ENCODE measurements at regions not wholly inside any gene's neighbourhood (a gene's known extent, or its start where the extent isn't known, plus 50 kb on each side); places are given as distances from the start of the nearest gene placed in this dataset.

DNA sequence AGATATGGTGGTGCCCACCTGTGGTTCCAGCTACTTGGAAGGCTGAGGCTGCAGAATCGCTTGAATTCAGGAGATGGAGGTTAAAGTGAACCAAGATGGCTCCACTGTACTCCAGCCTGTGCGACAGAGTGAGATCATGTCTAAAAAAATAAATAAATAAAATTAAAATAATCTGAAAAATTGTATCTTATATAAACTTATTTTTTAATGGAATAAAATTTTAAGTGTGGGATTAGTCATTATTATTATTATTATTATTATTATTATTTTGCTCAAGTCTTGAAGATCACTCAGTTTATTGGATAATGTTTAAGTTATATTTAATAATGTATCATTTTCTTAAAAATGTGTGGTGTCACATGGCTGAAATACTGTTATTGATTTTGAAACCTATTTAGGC is 688.0 kb upstream of the COX7C start:
- DNase-seq (ENCODE audit: insufficient read length, low spot score, missing footprints): no peak
- no peak for TF ChIP-seq CTCF (IDR thresholded peaks at IDR 0.05; ENCODE audit: extremely low read depth, low read depth, low read length)
- no peaks in the 10 kb centered on the region for H3K9me3 ChIP-seq (ENCODE audit: low read depth, low read length)

GRCh38 chr5:85931220-85931619 is 686.5 kb upstream of the COX7C start:
- H3K4me2 ChIP-seq (ENCODE audit: insufficient read depth, low read length): no peak overlapping the region
- no peaks in the 10 kb centered on the region for H3K9me3 ChIP-seq (ENCODE audit: low read depth, low read length)
- no peak overlapping the region for H3K27ac ChIP-seq (ENCODE audit: low read depth, low read length)
- H3K4me3 ChIP-seq (ENCODE audit: insufficient read depth, low read length): no peak overlapping the region
- H3K36me3 ChIP-seq (ENCODE audit: insufficient read depth, low read length): no peaks in the 10 kb centered on the region
- no peaks in the 10 kb centered on the region for H3K27me3 ChIP-seq (ENCODE audit: insufficient read depth, low read length)
- no peak overlapping the region for H2AFZ ChIP-seq (ENCODE audit: low read length)
- no peaks in the 10 kb centered on the region for H3K79me2 ChIP-seq (ENCODE audit: insufficient read depth, low read length)
- TF ChIP-seq CTCF (IDR thresholded peaks at IDR 0.05; ENCODE audit: extremely low read depth, low read depth, low read length): no peak
- no peaks in the 10 kb centered on the region for H4K20me1 ChIP-seq (ENCODE audit: insufficient read depth, low read length)
- no peaks in the 10 kb centered on the region for H3K4me1 ChIP-seq (ENCODE audit: insufficient read depth, low read length)
- no peak for DNase-seq (ENCODE audit: insufficient read length, low spot score, missing footprints)

More for the DNA sequence above, 688.0 kb upstream of the COX7C start:
- Histone ChIP-seq H3K36me3 (ENCODE audit: insufficient read depth, low read length) (no peaks in the 10 kb centered on the region), H3K79me2 (ENCODE audit: insufficient read depth, low read length) (no peaks in the 10 kb centered on the region), H3K4me3 (ENCODE audit: insufficient read depth, low read length) (no peak overlapping the region), H2AFZ (ENCODE audit: low read length) (no peak overlapping the region), H3K4me1 (ENCODE audit: insufficient read depth, low read length) (no peaks in the 10 kb centered on the region), H3K27ac (ENCODE audit: low read depth, low read length) (no peak overlapping the region), H3K4me2 (ENCODE audit: insufficient read depth, low read length) (no peak overlapping the region), H3K27me3 (ENCODE audit: insufficient read depth, low read length) (no peaks in the 10 kb centered on the region), H4K20me1 (ENCODE audit: insufficient read depth, low read length) (no peaks in the 10 kb centered on the region)

- DNase-seq (ENCODE audit: insufficient read length, low spot score, missing footprints): no peak
- TF ChIP-seq CTCF (IDR thresholded peaks at IDR 0.05; ENCODE audit: extremely low read depth, low read depth, low read length): no peak
- H3K4me3 ChIP-seq (ENCODE audit: insufficient read depth, low read length): no peak overlapping the region
- no peaks in the 10 kb centered on the region for H3K9me3 ChIP-seq (ENCODE audit: low read depth, low read length)
- no peak overlapping the region for H3K27ac ChIP-seq (ENCODE audit: low read depth, low read length)
- no peak overlapping the region for H3K4me2 ChIP-seq (ENCODE audit: insufficient read depth, low read length)
- no peaks in the 10 kb centered on the region for H3K79me2 ChIP-seq (ENCODE audit: insufficient read depth, low read length)
- no peaks in the 10 kb centered on the region for H3K4me1 ChIP-seq (ENCODE audit: insufficient read depth, low read length)
- H4K20me1 ChIP-seq (ENCODE audit: insufficient read depth, low read length): no peaks in the 10 kb centered on the region
- no peaks in the 10 kb centered on the region for H3K27me3 ChIP-seq (ENCODE audit: insufficient read depth, low read length)
- H3K36me3 ChIP-seq (ENCODE audit: insufficient read depth, low read length): no peaks in the 10 kb centered on the region
- no peak overlapping the region for H2AFZ ChIP-seq (ENCODE audit: low read length)
These were observed 679.5 kb upstream of the COX7C start for GRCh38 chr5:85938201-85938600.

DNA sequence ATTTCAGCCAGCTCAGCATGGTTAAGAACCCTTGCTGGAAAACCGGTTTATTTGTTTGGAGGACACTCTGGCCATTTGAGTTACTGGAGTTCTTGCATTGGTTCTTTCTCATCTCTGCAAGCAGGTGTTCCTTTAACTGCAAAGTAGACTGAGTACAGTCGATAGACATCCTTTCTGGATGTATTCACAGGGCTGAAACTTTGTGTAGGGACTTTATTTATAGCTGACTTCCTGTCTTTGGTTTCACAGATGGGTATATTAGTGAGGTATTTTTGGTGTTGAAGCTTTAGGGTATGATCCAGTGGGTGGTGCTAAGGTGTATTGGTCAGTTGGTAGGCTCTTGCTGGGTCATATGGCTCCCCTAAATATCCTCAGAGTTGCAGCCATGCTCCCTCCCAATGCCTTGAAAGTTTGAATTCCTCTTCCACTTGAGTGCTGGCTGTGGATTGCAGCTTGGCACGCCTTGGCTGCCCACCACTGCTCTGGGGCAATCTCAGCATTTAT is 666.0 kb upstream of the COX7C start:
- Histone ChIP-seq H3K9me3 (ENCODE audit: low read depth, low read length) (no peaks in the 10 kb centered on the region), H3K4me1 (ENCODE audit: insufficient read depth, low read length) (no peaks in the 10 kb centered on the region), H2AFZ (ENCODE audit: low read length) (no peak overlapping the region), H3K4me2 (ENCODE audit: insufficient read depth, low read length) (no peak overlapping the region), H3K27me3 (ENCODE audit: insufficient read depth, low read length) (no peaks in the 10 kb centered on the region), H3K36me3 (ENCODE audit: insufficient read depth, low read length) (no peaks in the 10 kb centered on the region), H3K27ac (ENCODE audit: low read depth, low read length) (no peak overlapping the region), H4K20me1 (ENCODE audit: insufficient read depth, low read length) (no peaks in the 10 kb centered on the region), H3K79me2 (ENCODE audit: insufficient read depth, low read length) (no peaks in the 10 kb centered on the region), H3K4me3 (ENCODE audit: insufficient read depth, low read length) (no peak overlapping the region)
- no peak for DNase-seq (ENCODE audit: insufficient read length, low spot score, missing footprints)
- no peak for TF ChIP-seq CTCF (IDR thresholded peaks at IDR 0.05; ENCODE audit: extremely low read depth, low read depth, low read length)
